BLaER1 treated with 17β-estradiol and CSF1 and Interleukin-3, amounts not matched to agents 10 nM and 100 nM (cell line): ENCODE measurements at regions not wholly inside any gene's neighbourhood (a gene's known extent, or its start where the extent isn't known, plus 50 kb on each side); places are given as distances from the start of the nearest gene placed in this dataset.

Experiments
- H3K27ac ChIP-seq, 11 experiments: shearing (Covaris generic); formaldehyde crosslinking; 2 replicates each; pipeline ENCODE4 v1.8.1; 2022
- H3K27me3 ChIP-seq, 11 experiments: shearing (Covaris generic); formaldehyde crosslinking; 2 replicates each; pipeline ENCODE4 v1.8.1; 2022
- H3K36me3 ChIP-seq, 11 experiments: shearing (Covaris generic); formaldehyde crosslinking; 2 replicates each; pipeline ENCODE4 v1.8.1; 2022
- H3K4me1 ChIP-seq, 10 experiments: shearing (Covaris generic); formaldehyde crosslinking; 2 replicates each; pipeline ENCODE4 v1.8.1; 2022
- H3K4me2 ChIP-seq, 11 experiments: shearing (Covaris generic); formaldehyde crosslinking; 2 replicates each; pipeline ENCODE4 v1.8.1; 2022
- H3K4me3 ChIP-seq, 10 experiments: shearing (Covaris generic); formaldehyde crosslinking; 2 replicates each; pipeline ENCODE4 v1.8.1; 2022
- H3K9ac ChIP-seq, 11 experiments: shearing (Covaris generic); formaldehyde crosslinking; 2 replicates each; pipeline ENCODE4 v1.8.1; 2022
- H3K9me3 ChIP-seq, 11 experiments: shearing (Covaris generic); formaldehyde crosslinking; replicated peaks in 1 of 11; 2 replicates each; pipeline ENCODE4 v1.8.1; 2022
- H4K20me1 ChIP-seq, 11 experiments: shearing (Covaris generic); formaldehyde crosslinking; 2 replicates each; pipeline ENCODE4 v1.8.1; 2022
- Cebpa-rat ChIP-seq, 11 experiments: shearing (Covaris generic); IDR thresholded peaks; 2 replicates each; pipeline ENCODE4 v1.8.1; 2022

DNA sequence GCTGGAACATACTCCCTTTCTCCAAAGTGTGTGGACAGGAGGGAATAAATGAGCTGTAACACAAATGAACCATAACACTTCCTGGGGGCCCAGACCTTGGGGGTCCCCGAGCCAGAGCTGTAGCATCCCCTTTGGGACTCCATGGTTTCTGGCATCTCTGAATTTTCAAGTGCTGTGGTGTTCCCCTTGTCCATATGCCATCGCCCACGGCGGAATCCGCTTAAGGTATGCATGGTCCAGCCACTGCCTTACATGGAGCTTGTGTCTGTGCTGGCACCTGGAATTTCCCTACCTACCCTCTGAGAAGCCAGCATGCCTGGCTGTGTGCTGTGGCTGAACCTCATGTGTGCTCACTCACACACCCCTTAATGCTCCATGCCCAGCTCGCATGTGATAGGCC, 943.6 kb downstream of the SLITRK1 start:
- H3K27ac ChIP-seq, result no peak overlapping the region
- H4K20me1 ChIP-seq, result no peaks in the 10 kb centered on the region
- no peak overlapping the region for H3K4me2 ChIP-seq
- H3K27me3 ChIP-seq, result no peaks in the 10 kb centered on the region
- H3K9me3 ChIP-seq, result no peaks in the 10 kb centered on the region
- H3K4me1 ChIP-seq, result no peaks in the 10 kb centered on the region
- H3K4me3 ChIP-seq, result no peak overlapping the region
- TF ChIP-seq Cebpa-rat (IDR thresholded peaks at IDR 0.05), result no peak
- no peak overlapping the region for H3K9ac ChIP-seq
- H3K36me3 ChIP-seq, result no peaks in the 10 kb centered on the region

DNA sequence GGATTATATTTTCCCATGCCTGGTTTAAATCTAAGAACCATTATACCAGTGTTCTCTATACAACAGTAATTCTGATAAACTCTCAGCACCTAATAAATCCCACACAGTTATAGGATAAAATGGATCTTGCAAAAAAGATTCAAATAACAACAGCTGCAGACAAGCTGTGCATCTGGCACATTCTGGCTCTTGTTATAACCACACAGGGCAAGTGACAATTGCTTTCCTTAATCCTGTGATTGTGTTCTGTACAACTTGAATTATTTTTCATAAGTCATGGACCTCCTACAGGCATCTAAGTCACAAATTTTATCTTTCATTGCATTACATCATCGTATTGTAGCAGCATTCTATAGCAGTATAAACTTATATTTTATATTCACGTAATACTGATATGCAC, 948.3 kb downstream of the SLITRK1 start:
- no peaks in the 10 kb centered on the region for H3K27me3 ChIP-seq
- H3K4me1 ChIP-seq, result no peaks in the 10 kb centered on the region
- no peak for TF ChIP-seq Cebpa-rat (IDR thresholded peaks at IDR 0.05)
- no peaks in the 10 kb centered on the region for H3K36me3 ChIP-seq
- no peaks in the 10 kb centered on the region for H3K9me3 ChIP-seq
- no peak overlapping the region for H3K4me2 ChIP-seq
- no peak overlapping the region for H3K27ac ChIP-seq
- no peak overlapping the region for H3K4me3 ChIP-seq
- no peak overlapping the region for H3K9ac ChIP-seq
- no peaks in the 10 kb centered on the region for H4K20me1 ChIP-seq

DNA sequence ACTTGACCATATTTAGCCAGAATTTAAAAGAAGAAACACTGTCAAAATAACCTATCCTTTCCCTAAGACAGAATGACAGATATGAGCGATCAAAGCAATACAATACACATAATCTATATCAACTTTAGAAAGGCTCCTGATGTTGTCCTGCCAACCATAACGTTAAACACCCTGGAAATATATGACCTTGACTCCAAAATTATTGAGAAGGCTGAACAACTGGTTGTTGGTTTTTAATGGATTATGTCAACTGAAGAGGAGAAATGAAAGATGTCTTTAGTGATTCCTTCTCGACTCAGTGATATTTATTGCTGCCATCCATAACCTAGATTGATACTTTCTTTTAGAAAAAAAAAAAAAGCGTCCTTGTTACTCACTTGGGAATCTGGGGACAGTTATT, 957.2 kb downstream of the SLITRK1 start:
- Histone ChIP-seq H3K9ac (no peak overlapping the region), H3K27ac (no peak overlapping the region), H3K36me3 (no peaks in the 10 kb centered on the region), H3K4me2 (no peak overlapping the region), H3K4me3 (no peak overlapping the region), H4K20me1 (no peaks in the 10 kb centered on the region), H3K27me3 (no peaks in the 10 kb centered on the region), H3K9me3 (0 out of 22 replicates have a peak, but pooled peaks cover 0 to 3% (median 0%) of the 10 kb centered on the region in 11 experiments), H3K4me1 (no peaks in the 10 kb centered on the region)
- TF ChIP-seq Cebpa-rat (IDR thresholded peaks at IDR 0.05), result no peak

DNA sequence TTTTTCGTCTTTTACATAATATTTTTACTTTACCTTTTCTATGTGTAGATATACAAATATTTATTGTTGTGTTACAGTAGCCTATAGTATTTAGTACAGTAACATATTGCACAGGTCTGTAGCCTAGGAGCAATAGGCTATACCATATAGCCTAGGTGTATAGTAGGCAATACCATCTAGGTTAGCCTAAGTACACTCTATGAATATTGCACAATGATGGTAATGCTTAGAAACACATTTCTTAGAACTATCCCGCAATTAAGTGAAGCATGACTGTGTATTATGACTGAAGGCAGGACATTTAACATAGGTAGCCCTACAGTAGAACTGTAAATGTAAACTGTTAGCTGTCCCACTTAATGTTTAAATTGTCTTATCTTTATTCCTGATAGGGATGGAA, 964.3 kb downstream of the SLITRK1 start:
- Histone ChIP-seq H3K36me3 (no peaks in the 10 kb centered on the region), H3K4me3 (no peak overlapping the region), H3K27me3 (no peaks in the 10 kb centered on the region), H3K9me3 (no peaks in the 10 kb centered on the region), H3K27ac (no peak overlapping the region), H3K9ac (no peak overlapping the region), H3K4me1 (no peaks in the 10 kb centered on the region), H3K4me2 (no peak overlapping the region), H4K20me1 (no peaks in the 10 kb centered on the region)
- TF ChIP-seq Cebpa-rat (IDR thresholded peaks at IDR 0.05), result no peak

DNA sequence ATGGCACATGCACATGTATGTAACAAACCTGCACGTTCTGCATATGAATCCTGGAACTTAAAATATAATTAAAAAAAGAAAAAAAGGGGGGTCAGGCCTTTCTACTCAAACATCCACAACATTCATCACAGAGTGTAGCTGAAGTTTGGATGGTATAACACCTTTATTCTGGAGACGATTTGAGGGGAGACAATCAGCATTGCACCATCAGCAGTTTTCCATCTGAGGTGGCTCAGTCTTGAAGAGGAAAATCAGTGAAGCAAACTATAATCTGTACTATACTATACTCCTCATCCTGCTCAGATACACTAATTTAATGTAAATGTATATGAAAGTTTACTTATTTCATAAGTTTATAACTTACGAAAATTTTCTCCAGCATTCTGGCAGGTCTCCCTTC, 969.7 kb downstream of the SLITRK1 start:
- Histone ChIP-seq H3K27me3 (no peaks in the 10 kb centered on the region), H3K4me3 (no peak overlapping the region), H3K9ac (no peak overlapping the region), H3K27ac (no peak overlapping the region), H3K9me3 (no peaks in the 10 kb centered on the region), H3K4me1 (no peaks in the 10 kb centered on the region), H4K20me1 (no peaks in the 10 kb centered on the region), H3K36me3 (no peaks in the 10 kb centered on the region), H3K4me2 (no peak overlapping the region)
- TF ChIP-seq Cebpa-rat (IDR thresholded peaks at IDR 0.05), result no peak

DNA sequence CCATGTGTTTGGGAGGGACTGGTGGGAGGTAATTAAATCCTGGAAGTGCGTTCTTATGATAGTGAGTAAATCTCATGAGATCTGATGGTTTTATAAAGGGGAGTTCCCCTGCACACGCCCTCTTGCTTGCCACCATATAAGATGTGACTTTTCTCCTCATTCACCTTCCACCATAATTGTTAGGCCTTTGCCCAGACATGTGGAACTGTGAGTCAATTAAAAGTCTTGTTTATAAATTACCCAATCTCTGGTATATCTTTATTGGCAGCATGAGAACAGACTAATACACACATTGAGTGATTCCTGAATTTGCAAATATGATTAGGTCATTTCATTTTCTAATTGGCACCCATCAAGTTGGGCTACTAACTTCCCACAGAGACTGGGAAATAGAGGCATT, 977.2 kb downstream of the SLITRK1 start:
- H3K27me3 ChIP-seq, result no peaks in the 10 kb centered on the region
- H3K4me2 ChIP-seq, result no peak overlapping the region
- no peaks in the 10 kb centered on the region for H3K4me1 ChIP-seq
- H3K4me3 ChIP-seq, result no peak overlapping the region
- no peaks in the 10 kb centered on the region for H4K20me1 ChIP-seq
- TF ChIP-seq Cebpa-rat (IDR thresholded peaks at IDR 0.05), result no peak
- H3K9me3 ChIP-seq, result no peaks in the 10 kb centered on the region
- H3K9ac ChIP-seq, result no peak overlapping the region
- no peaks in the 10 kb centered on the region for H3K36me3 ChIP-seq
- H3K27ac ChIP-seq, result no peak overlapping the region

DNA sequence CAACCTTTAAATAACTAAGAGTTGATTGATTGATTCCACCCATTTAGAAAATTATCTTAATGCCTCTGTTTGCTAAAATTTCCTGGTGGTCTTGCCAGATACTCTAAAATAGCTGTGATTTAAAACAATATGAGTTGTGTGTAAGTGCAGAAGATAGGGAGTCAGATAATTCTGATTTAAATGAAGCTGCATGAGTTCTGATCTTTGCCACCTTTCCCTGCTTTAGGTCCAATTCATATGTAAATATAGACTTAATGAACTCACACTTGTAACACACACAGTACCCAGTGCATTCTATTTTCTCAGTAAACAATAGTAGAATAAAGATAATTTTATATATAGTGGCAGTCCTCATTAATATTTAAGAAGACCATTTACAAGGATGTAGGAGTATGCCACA, 981.8 kb downstream of the SLITRK1 start:
- no peak for TF ChIP-seq Cebpa-rat (IDR thresholded peaks at IDR 0.05)
- no peak overlapping the region for H3K4me2 ChIP-seq
- H4K20me1 ChIP-seq, result no peaks in the 10 kb centered on the region

DNA sequence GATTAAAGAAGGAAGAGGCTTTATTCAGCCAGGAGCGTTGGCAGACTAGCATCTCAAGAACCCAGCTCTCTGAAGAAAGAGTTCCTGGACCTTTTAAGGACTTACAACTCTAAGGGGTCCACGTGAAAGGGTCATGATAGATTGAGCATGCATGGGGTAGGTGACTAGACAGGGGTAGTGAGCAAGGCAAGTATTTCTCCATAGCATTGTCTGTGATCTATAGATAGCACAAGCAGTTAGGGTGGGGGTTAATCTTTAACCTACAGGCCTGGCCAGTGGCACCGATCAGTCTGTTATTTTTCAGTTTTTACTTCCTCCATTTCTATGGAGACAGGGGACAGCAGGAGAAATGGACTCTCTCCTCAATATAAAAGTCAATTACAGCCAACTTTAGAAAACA, 983.7 kb downstream of the SLITRK1 start:
- peaks cover 0 to 6% (median 4%) of the 10 kb centered on the region in 11 experiments; a peak in 5 of 22 replicates for H3K9me3 ChIP-seq
- H3K27ac ChIP-seq, result no peak overlapping the region
- H3K4me3 ChIP-seq, result no peak overlapping the region
- H3K9ac ChIP-seq, result no peak overlapping the region
- no peaks in the 10 kb centered on the region for H4K20me1 ChIP-seq
- H3K4me2 ChIP-seq, result no peak overlapping the region
- H3K4me1 ChIP-seq, result no peaks in the 10 kb centered on the region
- no peaks in the 10 kb centered on the region for H3K27me3 ChIP-seq
- TF ChIP-seq Cebpa-rat (IDR thresholded peaks at IDR 0.05), result no peak
- H3K36me3 ChIP-seq, result no peaks in the 10 kb centered on the region

More for the DNA sequence above, 981.8 kb downstream of the SLITRK1 start:
- Histone ChIP-seq H3K27ac (no peak overlapping the region), H3K9me3 (peaks cover 0 to 6% (median 4%) of the 10 kb centered on the region in 11 experiments; a peak in 5 of 22 replicates), H3K4me3 (no peak overlapping the region), H3K4me1 (no peaks in the 10 kb centered on the region), H3K9ac (no peak overlapping the region), H3K36me3 (no peaks in the 10 kb centered on the region), H3K27me3 (no peaks in the 10 kb centered on the region)

DNA sequence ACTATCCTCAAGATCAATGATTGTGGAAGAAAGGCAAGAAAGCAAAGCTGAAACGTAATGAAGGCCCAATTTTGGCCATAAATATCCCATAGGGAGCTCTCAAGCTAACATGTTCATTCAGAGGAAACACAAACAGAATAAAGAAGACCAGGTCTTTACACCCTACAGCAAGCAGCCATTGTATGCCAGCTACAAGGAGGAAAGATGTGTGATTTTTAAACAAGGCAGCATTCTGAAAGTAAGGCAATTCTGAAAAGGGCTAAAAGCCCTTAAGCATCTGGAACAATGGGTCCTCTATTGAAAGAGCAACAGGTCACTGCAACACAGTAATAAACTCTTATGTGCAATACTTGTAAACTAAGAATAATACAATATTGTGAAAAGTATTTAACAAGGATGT, 1002.4 kb downstream of the SLITRK1 start:
- TF ChIP-seq Cebpa-rat (IDR thresholded peaks at IDR 0.05), result no peak
- Histone ChIP-seq H3K4me3 (no peak overlapping the region), H4K20me1 (no peaks in the 10 kb centered on the region), H3K9ac (no peak overlapping the region), H3K9me3 (no peaks in the 10 kb centered on the region), H3K27me3 (no peaks in the 10 kb centered on the region), H3K4me2 (no peak overlapping the region), H3K36me3 (no peaks in the 10 kb centered on the region), H3K4me1 (no peaks in the 10 kb centered on the region), H3K27ac (no peak overlapping the region)

DNA sequence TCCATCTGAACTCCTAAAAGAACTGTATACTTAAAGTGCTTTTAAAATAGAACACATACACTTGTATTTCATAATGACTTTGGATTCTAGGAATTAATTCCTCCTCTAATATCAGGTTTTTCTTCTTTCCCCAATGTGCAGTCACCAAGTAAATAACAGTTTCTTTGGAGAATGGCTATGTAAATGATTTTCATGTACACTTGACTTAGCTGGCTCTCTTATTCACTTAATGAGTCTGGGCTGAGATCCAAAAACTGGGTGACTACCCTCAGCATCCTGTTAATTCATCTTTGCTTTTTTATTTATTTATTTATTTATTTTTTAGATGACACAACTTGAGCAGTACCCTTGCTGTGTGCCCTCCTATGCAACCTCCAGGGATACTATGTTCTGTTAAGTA, 1003.7 kb downstream of the SLITRK1 start:
- Histone ChIP-seq H3K4me2 (no peak overlapping the region), H3K36me3 (no peaks in the 10 kb centered on the region), H3K27ac (no peak overlapping the region), H4K20me1 (no peaks in the 10 kb centered on the region), H3K4me3 (no peak overlapping the region), H3K4me1 (no peaks in the 10 kb centered on the region), H3K9ac (no peak overlapping the region), H3K27me3 (no peaks in the 10 kb centered on the region), H3K9me3 (no peaks in the 10 kb centered on the region)
- no peak for TF ChIP-seq Cebpa-rat (IDR thresholded peaks at IDR 0.05)

DNA sequence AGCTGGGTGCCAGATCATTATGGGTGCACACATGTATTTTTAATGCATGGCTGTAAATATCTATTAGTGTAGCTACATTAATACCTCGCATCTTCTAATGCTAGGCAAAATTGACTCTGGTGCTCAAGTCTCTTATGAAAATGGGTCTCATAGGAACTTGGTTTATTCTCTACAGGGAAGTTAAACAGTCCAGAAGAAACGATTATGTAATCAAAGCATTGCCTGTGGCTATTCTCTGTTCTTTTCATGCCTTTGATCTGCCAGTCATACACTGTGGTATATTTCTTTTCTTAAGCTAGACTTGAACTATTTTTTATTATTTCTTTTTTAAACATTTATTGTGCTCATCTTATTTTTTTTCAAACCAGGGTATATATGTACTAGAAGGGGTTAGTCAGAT, 1015.0 kb downstream of the SLITRK1 start:
- Histone ChIP-seq H4K20me1 (no peaks in the 10 kb centered on the region; a peak in 1 of 22 replicates), H3K9ac (no peak overlapping the region), H3K9me3 (0 out of 22 replicates have a peak, but pooled peaks cover 0 to 4% (median 0%) of the 10 kb centered on the region in 11 experiments), H3K4me3 (no peak overlapping the region), H3K27me3 (no peaks in the 10 kb centered on the region), H3K4me1 (no peaks in the 10 kb centered on the region), H3K4me2 (no peak overlapping the region), H3K36me3 (no peaks in the 10 kb centered on the region), H3K27ac (no peak overlapping the region)
- TF ChIP-seq Cebpa-rat (IDR thresholded peaks at IDR 0.05), result no peak
